ENCODE measurements at regions not wholly inside any gene's neighbourhood (a gene's known extent, or its start where the extent isn't known, plus 50 kb on each side); places are given as distances from the start of the nearest gene placed in this dataset.

- H3K4me1 ChIP-seq (ENCODE audit: control extremely low read depth in 1 of 4, control insufficient read depth in 4 of 4, insufficient read depth in 4 of 4, low read length in 3 of 4): no peaks in the 10 kb centered on the region
- peaks cover 0 to 2% (median 0%) of the 10 kb centered on the region in 5 experiments for H3K9me3 ChIP-seq (ENCODE audit: control extremely low read depth in 1 of 5, control insufficient read depth in 4 of 5, insufficient read depth in 2 of 5, low read depth in 1 of 5, low read length in 4 of 5)
- DNase-seq: no peak
- peaks cover 0 to 8% (median 0%) of the 10 kb centered on the region in 5 experiments for H3K27me3 ChIP-seq (replicated peaks in 2 of 5; ENCODE audit: control insufficient read depth in 4 of 5, insufficient read depth in 5 of 5, low read length in 4 of 5)
- 93% methylated on average over 3 of the region's 3 CpGs for WGBS (ENCODE audit: insufficient coverage)
- H3K4me3 ChIP-seq (ENCODE audit: control insufficient read depth in 1 of 7, extremely low read depth in 1 of 7, insufficient read depth in 4 of 7, low read depth in 2 of 7, low read length in 6 of 7): no peak overlapping the region
- POLR2A ChIA-PET: no interaction called here
- no peaks in the 10 kb centered on the region for H3K36me3 ChIP-seq (ENCODE audit: control insufficient read depth in 4 of 4, insufficient read depth in 4 of 4, low read length in 3 of 4)
- H3K27ac ChIP-seq (ENCODE audit: insufficient read depth in 1 of 2, low read depth in 1 of 2, low read length in 2 of 2, poor library complexity in 1 of 2, severe bottlenecking in 2 of 2): no peak overlapping the region
- CTCF ChIA-PET: no interaction called here
These were observed 59.9 kb downstream of the MINAR1 start for GRCh38 chr15:79492065-79492464.

GRCh38 chr15:79494384-79494909 is 62.3 kb downstream of the MINAR1 start:
- DNase-seq: no peak
- no peaks in the 10 kb centered on the region for H3K4me1 ChIP-seq (ENCODE audit: control extremely low read depth in 1 of 4, control insufficient read depth in 4 of 4, insufficient read depth in 4 of 4, low read length in 3 of 4)
- no peak overlapping the region for H3K4me3 ChIP-seq (ENCODE audit: control insufficient read depth in 1 of 7, extremely low read depth in 1 of 7, insufficient read depth in 4 of 7, low read depth in 2 of 7, low read length in 6 of 7)
- H3K27ac ChIP-seq (ENCODE audit: insufficient read depth in 1 of 2, low read depth in 1 of 2, low read length in 2 of 2, poor library complexity in 1 of 2, severe bottlenecking in 2 of 2): no peak overlapping the region
- CTCF ChIA-PET: no interaction called here
- peaks cover 0 to 12% (median 6%) of the 10 kb centered on the region in 5 experiments for H3K27me3 ChIP-seq (replicated peaks in 2 of 5; ENCODE audit: control insufficient read depth in 4 of 5, insufficient read depth in 5 of 5, low read length in 4 of 5)
- H3K36me3 ChIP-seq (ENCODE audit: control insufficient read depth in 4 of 4, insufficient read depth in 4 of 4, low read length in 3 of 4): no peaks in the 10 kb centered on the region
- 56% methylated on average over 2 of the region's 7 CpGs for WGBS (ENCODE audit: insufficient coverage)
- POLR2A ChIA-PET: no interaction called here
- H3K9me3 ChIP-seq (ENCODE audit: control extremely low read depth in 1 of 5, control insufficient read depth in 4 of 5, insufficient read depth in 2 of 5, low read depth in 1 of 5, low read length in 4 of 5): peaks cover 0 to 2% (median 0%) of the 10 kb centered on the region in 5 experiments

DNA sequence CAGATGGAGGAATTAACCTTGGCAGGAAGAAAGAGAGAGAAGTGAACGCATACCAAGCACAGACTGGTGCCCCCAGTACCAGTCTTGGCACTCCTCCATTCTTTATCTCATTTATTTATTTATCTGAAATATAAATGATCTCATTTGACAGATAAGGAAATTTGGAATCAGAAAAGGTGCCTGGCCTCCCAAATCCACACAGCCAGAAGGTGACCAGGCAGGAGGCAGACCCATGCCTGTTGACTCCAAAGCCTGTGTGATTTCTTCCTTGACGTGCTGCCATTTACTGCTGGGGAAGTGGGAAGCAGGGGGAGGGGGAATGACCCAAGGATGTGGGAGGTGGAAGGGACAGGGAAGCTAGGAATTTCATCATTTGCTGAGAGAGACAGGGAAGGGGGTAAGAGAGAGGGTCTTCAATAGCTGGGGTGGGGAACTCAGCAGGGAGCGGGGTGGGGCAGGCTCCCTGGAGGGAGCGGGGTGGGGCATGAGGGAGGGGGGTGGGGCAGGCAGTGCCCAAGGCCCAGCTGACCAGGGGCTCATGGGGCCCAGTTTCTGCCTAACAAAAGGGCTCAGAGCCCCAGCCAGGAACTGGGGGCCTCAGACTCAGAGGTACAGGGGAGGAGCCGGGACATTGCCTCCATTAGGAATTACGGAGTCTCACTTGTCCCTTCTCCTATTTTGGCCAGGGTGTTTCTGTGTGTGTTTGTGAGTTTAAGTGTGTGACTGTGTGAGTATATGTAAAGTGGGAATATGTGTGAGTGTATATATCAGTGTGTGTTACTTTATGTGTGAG is 63.0 kb downstream of the MINAR1 start:
- DNase-seq: no peak
- H3K4me1 ChIP-seq (ENCODE audit: control extremely low read depth in 1 of 4, control insufficient read depth in 4 of 4, insufficient read depth in 4 of 4, low read length in 3 of 4): no peaks in the 10 kb centered on the region
- peaks cover 0 to 14% (median 6%) of the 10 kb centered on the region in 5 experiments for H3K27me3 ChIP-seq (replicated peaks in 2 of 5; ENCODE audit: control insufficient read depth in 4 of 5, insufficient read depth in 5 of 5, low read length in 4 of 5)
- H3K36me3 ChIP-seq (ENCODE audit: control insufficient read depth in 4 of 4, insufficient read depth in 4 of 4, low read length in 3 of 4): no peaks in the 10 kb centered on the region
- H3K9me3 ChIP-seq (ENCODE audit: control extremely low read depth in 1 of 5, control insufficient read depth in 4 of 5, insufficient read depth in 2 of 5, low read depth in 1 of 5, low read length in 4 of 5): peaks cover 0 to 2% (median 0%) of the 10 kb centered on the region in 5 experiments
- WGBS (ENCODE audit: insufficient coverage): 75% methylated on average over 1 of the region's 6 CpGs
- CTCF ChIA-PET: no interaction called here
- POLR2A ChIA-PET: no interaction called here
- no peak overlapping the region for H3K4me3 ChIP-seq (ENCODE audit: control insufficient read depth in 1 of 7, extremely low read depth in 1 of 7, insufficient read depth in 4 of 7, low read depth in 2 of 7, low read length in 6 of 7)
- H3K27ac ChIP-seq (ENCODE audit: insufficient read depth in 1 of 2, low read depth in 1 of 2, low read length in 2 of 2, poor library complexity in 1 of 2, severe bottlenecking in 2 of 2): no peak overlapping the region

- CTCF ChIA-PET: no interaction called here
- POLR2A ChIA-PET: no interaction called here
These were observed 63.6 kb downstream of the MINAR1 start for GRCh38 chr15:79495775-79496174.

DNA sequence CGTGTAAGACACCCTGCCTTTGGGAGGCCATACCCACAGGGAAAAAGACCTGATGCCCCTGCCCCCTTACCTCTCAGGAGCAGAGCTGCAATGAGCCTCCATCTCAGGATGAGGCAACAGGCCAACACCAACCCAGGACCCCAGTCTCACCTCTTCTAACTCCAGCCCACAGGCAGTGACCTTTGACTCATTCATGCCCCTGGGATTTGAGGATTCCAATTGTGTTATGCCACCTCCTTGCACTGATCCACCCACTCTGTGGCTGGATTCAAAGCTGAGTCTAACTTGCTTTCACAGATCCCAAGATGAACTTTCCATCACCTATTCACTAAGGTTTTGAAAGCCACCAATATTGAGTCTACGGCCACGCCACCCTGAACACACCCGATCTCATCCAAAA is 64.7 kb downstream of the MINAR1 start:
- no peaks in the 10 kb centered on the region for H3K4me1 ChIP-seq (ENCODE audit: control extremely low read depth in 1 of 4, control insufficient read depth in 4 of 4, insufficient read depth in 4 of 4, low read length in 3 of 4)

More at GRCh38 chr15:79495775-79496174, 63.6 kb downstream of the MINAR1 start:
- Histone ChIP-seq H3K4me1 (ENCODE audit: control extremely low read depth in 1 of 4, control insufficient read depth in 4 of 4, insufficient read depth in 4 of 4, low read length in 3 of 4) (no peaks in the 10 kb centered on the region), H3K4me3 (ENCODE audit: control insufficient read depth in 1 of 7, extremely low read depth in 1 of 7, insufficient read depth in 4 of 7, low read depth in 2 of 7, low read length in 6 of 7) (no peak overlapping the region), H3K36me3 (ENCODE audit: control insufficient read depth in 4 of 4, insufficient read depth in 4 of 4, low read length in 3 of 4) (no peaks in the 10 kb centered on the region), H3K9me3 (ENCODE audit: control extremely low read depth in 1 of 5, control insufficient read depth in 4 of 5, insufficient read depth in 2 of 5, low read depth in 1 of 5, low read length in 4 of 5) (peaks cover 0 to 2% (median 0%) of the 10 kb centered on the region in 5 experiments), H3K27ac (ENCODE audit: insufficient read depth in 1 of 2, low read depth in 1 of 2, low read length in 2 of 2, poor library complexity in 1 of 2, severe bottlenecking in 2 of 2) (no peak overlapping the region), H3K27me3 (replicated peaks in 2 of 5; ENCODE audit: control insufficient read depth in 4 of 5, insufficient read depth in 5 of 5, low read length in 4 of 5) (peaks cover 0 to 14% (median 10%) of the 10 kb centered on the region in 5 experiments)
- DNase-seq: no peak
- 92% methylated on average over 2 of the region's 2 CpGs for WGBS (ENCODE audit: insufficient coverage)

DNA sequence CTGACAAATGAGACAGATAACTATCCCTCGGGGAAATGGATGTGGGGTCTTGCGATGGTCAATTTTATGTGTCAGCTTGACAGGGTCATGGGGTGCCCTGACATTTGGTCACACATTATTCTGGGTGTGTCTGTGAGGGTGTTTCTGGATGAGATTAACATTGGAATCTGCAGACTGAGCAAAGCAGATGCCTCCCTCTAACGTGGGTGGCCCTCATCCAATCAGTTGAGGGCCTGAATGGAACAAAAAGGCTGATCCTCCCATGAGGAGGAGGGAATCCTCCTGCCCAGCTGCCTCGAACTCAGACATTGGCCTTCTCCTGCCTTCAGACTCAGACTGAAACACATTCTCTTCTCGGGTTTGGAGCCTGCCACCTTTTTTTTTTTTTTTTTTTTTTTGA is 69.0 kb downstream of the MINAR1 start:
- Histone ChIP-seq H3K9me3 (ENCODE audit: control extremely low read depth in 1 of 5, control insufficient read depth in 4 of 5, insufficient read depth in 2 of 5, low read depth in 1 of 5, low read length in 4 of 5) (no peaks in the 10 kb centered on the region), H3K27ac (ENCODE audit: insufficient read depth in 1 of 2, low read depth in 1 of 2, low read length in 2 of 2, poor library complexity in 1 of 2, severe bottlenecking in 2 of 2) (no peak overlapping the region), H3K4me1 (ENCODE audit: control extremely low read depth in 1 of 4, control insufficient read depth in 4 of 4, insufficient read depth in 4 of 4, low read length in 3 of 4) (no peaks in the 10 kb centered on the region), H3K36me3 (ENCODE audit: control insufficient read depth in 4 of 4, insufficient read depth in 4 of 4, low read length in 3 of 4) (no peaks in the 10 kb centered on the region), H3K4me3 (ENCODE audit: control insufficient read depth in 1 of 7, extremely low read depth in 1 of 7, insufficient read depth in 4 of 7, low read depth in 2 of 7, low read length in 6 of 7) (no peak overlapping the region), H3K27me3 (replicated peaks in 2 of 5; ENCODE audit: control insufficient read depth in 4 of 5, insufficient read depth in 5 of 5, low read length in 4 of 5) (peaks cover 0 to 14% (median 3%) of the 10 kb centered on the region in 5 experiments)
- POLR2A ChIA-PET: no interaction called here
- no peak for DNase-seq
- CTCF ChIA-PET: no interaction called here
- WGBS (ENCODE audit: insufficient coverage): 71% methylated on average over 4 of the region's 5 CpGs

More for the DNA sequence above, 64.7 kb downstream of the MINAR1 start:
- Histone ChIP-seq H3K27ac (ENCODE audit: insufficient read depth in 1 of 2, low read depth in 1 of 2, low read length in 2 of 2, poor library complexity in 1 of 2, severe bottlenecking in 2 of 2) (no peak overlapping the region), H3K27me3 (replicated peaks in 2 of 5; ENCODE audit: control insufficient read depth in 4 of 5, insufficient read depth in 5 of 5, low read length in 4 of 5) (peaks cover 0 to 14% (median 10%) of the 10 kb centered on the region in 5 experiments), H3K4me3 (ENCODE audit: control insufficient read depth in 1 of 7, extremely low read depth in 1 of 7, insufficient read depth in 4 of 7, low read depth in 2 of 7, low read length in 6 of 7) (no peak overlapping the region), H3K9me3 (ENCODE audit: control extremely low read depth in 1 of 5, control insufficient read depth in 4 of 5, insufficient read depth in 2 of 5, low read depth in 1 of 5, low read length in 4 of 5) (peaks cover 0 to 2% (median 0%) of the 10 kb centered on the region in 5 experiments), H3K36me3 (ENCODE audit: control insufficient read depth in 4 of 4, insufficient read depth in 4 of 4, low read length in 3 of 4) (no peaks in the 10 kb centered on the region)
- DNase-seq: no peak
- 80% methylated on average over 1 of the region's 4 CpGs for WGBS (ENCODE audit: insufficient coverage)
- ChIA-PET POLR2A (no interaction called here), CTCF (no interaction called here)

DNA sequence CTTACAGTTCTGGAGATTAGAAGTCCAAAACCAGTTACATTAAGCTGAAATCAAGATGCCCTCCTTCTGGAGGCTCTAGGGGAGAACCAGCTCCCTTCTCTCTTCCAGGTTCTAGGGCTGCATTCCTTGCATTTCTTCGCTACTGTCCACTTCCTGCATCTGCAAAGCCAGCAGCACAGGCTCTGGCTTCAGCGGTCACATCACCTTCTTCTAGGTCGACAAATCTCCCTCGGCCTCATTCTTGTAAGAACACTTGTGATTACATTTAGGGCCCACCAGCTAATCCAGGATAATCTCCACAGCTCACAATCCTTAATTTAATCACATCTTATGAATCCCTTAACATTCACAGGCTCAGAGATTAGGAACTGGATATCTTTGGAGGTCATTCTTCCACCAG is 73.8 kb downstream of the MINAR1 start:
- Histone ChIP-seq H3K4me1 (ENCODE audit: control extremely low read depth in 1 of 4, control insufficient read depth in 4 of 4, insufficient read depth in 4 of 4, low read length in 3 of 4) (no peaks in the 10 kb centered on the region), H3K27me3 (replicated peaks in 2 of 5; ENCODE audit: control insufficient read depth in 4 of 5, insufficient read depth in 5 of 5, low read length in 4 of 5) (peaks cover 0 to 12% (median 0%) of the 10 kb centered on the region in 5 experiments), H3K9me3 (ENCODE audit: control extremely low read depth in 1 of 5, control insufficient read depth in 4 of 5, insufficient read depth in 2 of 5, low read depth in 1 of 5, low read length in 4 of 5) (no peaks in the 10 kb centered on the region), H3K4me3 (ENCODE audit: control insufficient read depth in 1 of 7, extremely low read depth in 1 of 7, insufficient read depth in 4 of 7, low read depth in 2 of 7, low read length in 6 of 7) (no peak overlapping the region), H3K27ac (ENCODE audit: insufficient read depth in 1 of 2, low read depth in 1 of 2, low read length in 2 of 2, poor library complexity in 1 of 2, severe bottlenecking in 2 of 2) (no peak overlapping the region), H3K36me3 (ENCODE audit: control insufficient read depth in 4 of 4, insufficient read depth in 4 of 4, low read length in 3 of 4) (no peaks in the 10 kb centered on the region)
- 93% methylated on average over 4 of the region's 4 CpGs for WGBS (ENCODE audit: insufficient coverage)
- DNase-seq: no peak
- CTCF ChIA-PET: no interaction called here
- POLR2A ChIA-PET: no interaction called here
